K562 (cell line): ENCODE measurements at regions not wholly inside any gene's neighbourhood (a gene's known extent, or its start where the extent isn't known, plus 50 kb on each side); places are given as distances from the start of the nearest gene placed in this dataset.
A peak's percentile ranks its signal among the peaks of the same experiment; 100 is the strongest.

Experiments used
- ARID1B ChIP-seq: fragments of 450-650 bp; IDR thresholded peaks from 2 replicates; pipeline ENCODE4 v1.6.1; 2016; ENCODE audit warnings: antibody characterized with exemption, mild to moderate bottlenecking, inconsistent platforms
- BHLHE40 ChIP-seq: IDR thresholded peaks from 2 replicates; pipeline ENCODE4 v1.6.1; 2011; ENCODE audit warnings: low read length, improper control_type of control experiment
- C11orf30 ChIP-seq: fragments of 450-650 bp; IDR thresholded peaks from 2 replicates; pipeline ENCODE4 v1.6.1; 2016; ENCODE audit warnings: low read depth, mild to moderate bottlenecking
- EP300 ChIP-seq: IDR thresholded peaks from 2 replicates; pipeline ENCODE4 v1.6.1; 2012; ENCODE audit warnings: low read length, improper control_type of control experiment
- FOSL1 ChIP-seq: fragments of 200-800 bp; sonication (Bioruptor generic); conservative IDR thresholded peaks from 2 replicates; pipeline ENCODE4 v1.6.1; 2016; ENCODE audit warnings: missing genetic modification characterization, missing compliant biosample characterization
- FOXA3 ChIP-seq, 2 experiments: fragments of 450-650 bp in 1 of 2; sonication (generic) in 1 of 2; formaldehyde crosslinking; IDR thresholded peaks in 1 of 2; conservative IDR thresholded peaks in 1 of 2; 2 replicates each; pipeline versions ENCODE4 v1.4.0 to v1.8.0; 2020 to 2022; ENCODE audit warnings: mild to moderate bottlenecking in 2 of 2, missing genetic modification reagents in 1 of 2
- FOXP1 ChIP-seq: sonication (generic); formaldehyde crosslinking; IDR thresholded peaks from 2 replicates; pipeline ENCODE4 v1.8.0; 2022; ENCODE audit warnings: mild to moderate bottlenecking, missing genetic modification reagents
- JUNB ChIP-seq: fragments of 450-650 bp; formaldehyde crosslinking; conservative IDR thresholded peaks from 2 replicates; pipeline ENCODE4 v1.4.0; 2020; ENCODE audit warnings: mild to moderate bottlenecking
- KLF13 ChIP-seq: fragments of 450-650 bp; IDR thresholded peaks from 2 replicates; pipeline ENCODE4 v1.6.1; 2016; ENCODE audit warnings: missing genetic modification characterization, low read depth, mild to moderate bottlenecking, missing compliant biosample characterization, moderate library complexity, borderline replicate concordance
- LEF1 ChIP-seq: fragments of 450-650 bp; IDR thresholded peaks from 2 replicates; pipeline ENCODE4 v1.6.1; 2016; ENCODE audit warnings: mild to moderate bottlenecking
- MAZ ChIP-seq, 2 experiments: fragments of 450-650 bp in 1 of 2; sonication (generic) in 1 of 2; formaldehyde crosslinking; IDR thresholded peaks in 1 of 2; conservative IDR thresholded peaks in 1 of 2; 2 replicates each; pipeline versions ENCODE4 v1.4.0 to v1.5.0; 2020; ENCODE audit warnings: mild to moderate bottlenecking in 1 of 2, missing genetic modification reagents in 1 of 2
- RAD51 ChIP-seq: fragments of 450-650 bp; IDR thresholded peaks from 2 replicates; pipeline ENCODE4 v1.7.1; 2016; ENCODE audit warnings: low read depth, mild to moderate bottlenecking, borderline replicate concordance
- RBM17 ChIP-seq: fragments of 200-400 bp; formaldehyde crosslinking; IDR thresholded peaks from 2 replicates; pipeline ENCODE4 v1.6.1; 2017; ENCODE audit warnings: low read depth, mild to moderate bottlenecking, low read length, borderline replicate concordance
- RFX1 ChIP-seq: fragments of 450-650 bp; IDR thresholded peaks from 2 replicates; pipeline ENCODE4 v1.6.1; 2016; ENCODE audit warnings: mild to moderate bottlenecking, moderate library complexity
- SMARCE1 ChIP-seq: fragments of 450-650 bp; IDR thresholded peaks from 2 replicates; pipeline ENCODE4 v1.7.1; 2016; ENCODE audit warnings: mild to moderate bottlenecking
- SOX6 ChIP-seq: fragments of 450-650 bp; IDR thresholded peaks from 2 replicates; pipeline ENCODE4 v1.6.1; 2014; ENCODE audit warnings: mild to moderate bottlenecking
- SRF ChIP-seq, 2 experiments: fragments of 250-450, 450-650 bp in 1 of 2; sonication (Bioruptor Pico) in 1 of 2; sonication (generic) in 1 of 2; formaldehyde crosslinking; IDR thresholded peaks; 2 replicates each; pipeline versions ENCODE4 v1.5.0 to v1.5.1; 2020 to 2022; ENCODE audit warnings: mild to moderate bottlenecking in 1 of 2, missing genetic modification reagents in 1 of 2
- TAF9B ChIP-seq: fragments of 450-650 bp; IDR thresholded peaks from 2 replicates; pipeline ENCODE4 v1.6.1; 2018; ENCODE audit warnings: mild to moderate bottlenecking; ENCODE audit not compliant: partially characterized antibody
- TCF7 ChIP-seq: sonication (generic); IDR thresholded peaks from 2 replicates; pipeline ENCODE4 v1.6.1; 2016; ENCODE audit warnings: antibody characterized with exemption, borderline replicate concordance
- TF ChIP-seq, protein P1 (sequence below): IDR thresholded peaks from 2 replicates; pipeline ENCODE4 v1.6.1; 2012; ENCODE audit warnings: low read depth, low read length, improper control_type of control experiment, borderline replicate concordance
- TF ChIP-seq, protein P2 (sequence below): fragments of 200-800 bp; sonication (Bioruptor generic); IDR thresholded peaks from 2 replicates; pipeline ENCODE4 v1.6.1; 2017; ENCODE audit warnings: missing genetic modification characterization, missing compliant biosample characterization
- TF ChIP-seq, protein P3 (sequence below): fragments of 250-450 bp; sonication (Bioruptor Pico); IDR thresholded peaks from 2 replicates; pipeline ENCODE4 v1.8.0; 2022; ENCODE audit warnings: inconsistent platforms, mild to moderate bottlenecking, moderate library complexity, borderline replicate concordance

DNA sequence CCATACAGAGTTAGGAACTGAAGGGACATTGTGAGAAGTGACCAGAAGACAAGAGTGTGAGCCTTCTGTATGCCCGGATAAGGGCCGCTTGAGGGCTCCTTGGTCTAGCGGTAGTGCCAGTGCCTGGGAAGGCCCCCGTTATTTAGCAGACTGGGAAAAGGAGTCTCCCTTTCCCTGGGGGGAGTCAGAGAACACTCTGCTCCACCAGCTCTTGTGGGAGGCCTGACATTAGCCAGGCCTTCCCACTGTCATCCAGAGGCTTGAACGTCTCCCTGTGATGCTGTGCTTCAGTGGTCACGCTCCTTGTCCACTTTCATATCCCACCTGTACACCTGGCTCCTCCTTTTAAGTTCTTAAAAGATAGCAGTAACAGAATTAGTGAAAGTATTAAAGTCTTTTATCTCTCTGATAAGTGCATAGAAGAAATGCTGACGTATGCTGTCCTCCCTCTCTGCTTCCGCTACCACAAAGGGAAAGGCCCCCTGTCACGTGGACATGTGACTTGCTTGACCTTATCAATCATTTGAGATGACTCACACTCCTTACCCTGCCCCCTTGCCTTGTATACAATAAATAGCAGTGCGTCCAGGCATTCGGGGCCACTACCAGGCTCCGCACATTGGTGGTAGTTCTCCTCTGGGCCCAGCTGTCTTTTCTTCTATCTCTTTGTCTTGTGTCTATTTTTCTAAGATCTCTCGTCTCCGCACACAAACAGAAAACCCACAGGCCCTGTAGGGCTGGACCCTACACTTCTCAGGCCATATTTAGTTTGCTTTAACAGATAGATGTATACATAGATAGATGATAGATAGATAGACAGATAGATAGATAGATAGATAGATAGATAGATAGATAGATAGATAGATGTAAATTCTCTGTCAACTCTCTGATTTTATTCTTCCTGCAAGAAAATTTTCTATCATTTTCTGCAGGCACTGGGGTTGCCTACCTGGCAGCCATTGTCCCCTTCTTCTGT lies 131.5 kb upstream of the JCAD start (continued):
- TF ChIP-seq BHLHE40 (peak; percentile 91), JUNB (CRISPR knock-in tag) (peak; percentile 85), RFX1 (no peak), SRF (CRISPR knock-in tag; IDR thresholded peaks at IDR 0.05) (peak in 1 of 2 experiments; percentile 82; a peak in 2 of 4 replicates), SMARCE1 (peak; percentile 76; the same call in 1 of the 2 replicates), TAF9B (peak; percentile 65), SOX6 (peak; percentile 87), FOXP1 (0 out of 2 replicates have a peak, but pooled peaks have one; percentile 32), EP300 (peak; percentile 58), RAD51 (peak; percentile 89), TCF7 (0 out of 2 replicates have a peak, but pooled peaks have one; percentile 37), FOXA3 (CRISPR knock-in tag; conservative IDR thresholded peaks at IDR 0.05 in 1 of 2, IDR thresholded peaks at IDR 0.05 in 1 of 2) (peak in 1 of 2 experiments; percentile 63; a peak in 1 of 4 replicates), LEF1 (peak; percentile 81), ARID1B (peak; percentile 77), MAZ (CRISPR knock-in tag; conservative IDR thresholded peaks at IDR 0.05 in 1 of 2, IDR thresholded peaks at IDR 0.05 in 1 of 2) (peak in 1 of 2 experiments; percentile 54; a peak in 3 of 4 replicates), C11orf30 (peak; percentile 96), FOSL1 (tag) (peak; percentile 95), KLF13 (tag) (no peak), RBM17 (no peak)
- TF ChIP-seq, protein P1, sequence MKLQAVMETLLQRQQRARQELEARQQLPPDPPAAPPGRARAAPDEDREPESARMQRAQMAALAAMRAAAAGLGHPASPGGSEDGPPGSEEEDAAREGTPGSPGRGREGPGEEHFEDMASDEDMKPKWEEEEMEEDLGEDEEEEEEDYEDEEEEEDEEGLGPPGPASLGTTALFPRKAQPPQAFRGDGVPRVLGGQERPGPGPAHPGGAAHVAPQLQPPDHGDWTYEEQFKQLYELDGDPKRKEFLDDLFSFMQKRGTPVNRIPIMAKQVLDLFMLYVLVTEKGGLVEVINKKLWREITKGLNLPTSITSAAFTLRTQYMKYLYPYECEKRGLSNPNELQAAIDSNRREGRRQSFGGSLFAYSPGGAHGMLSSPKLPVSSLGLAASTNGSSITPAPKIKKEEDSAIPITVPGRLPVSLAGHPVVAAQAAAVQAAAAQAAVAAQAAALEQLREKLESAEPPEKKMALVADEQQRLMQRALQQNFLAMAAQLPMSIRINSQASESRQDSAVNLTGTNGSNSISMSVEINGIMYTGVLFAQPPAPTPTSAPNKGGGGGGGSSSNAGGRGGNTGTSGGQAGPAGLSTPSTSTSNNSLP, result 0 out of 2 replicates have a peak, but pooled peaks have one; percentile 41
- TF ChIP-seq, protein P2, sequence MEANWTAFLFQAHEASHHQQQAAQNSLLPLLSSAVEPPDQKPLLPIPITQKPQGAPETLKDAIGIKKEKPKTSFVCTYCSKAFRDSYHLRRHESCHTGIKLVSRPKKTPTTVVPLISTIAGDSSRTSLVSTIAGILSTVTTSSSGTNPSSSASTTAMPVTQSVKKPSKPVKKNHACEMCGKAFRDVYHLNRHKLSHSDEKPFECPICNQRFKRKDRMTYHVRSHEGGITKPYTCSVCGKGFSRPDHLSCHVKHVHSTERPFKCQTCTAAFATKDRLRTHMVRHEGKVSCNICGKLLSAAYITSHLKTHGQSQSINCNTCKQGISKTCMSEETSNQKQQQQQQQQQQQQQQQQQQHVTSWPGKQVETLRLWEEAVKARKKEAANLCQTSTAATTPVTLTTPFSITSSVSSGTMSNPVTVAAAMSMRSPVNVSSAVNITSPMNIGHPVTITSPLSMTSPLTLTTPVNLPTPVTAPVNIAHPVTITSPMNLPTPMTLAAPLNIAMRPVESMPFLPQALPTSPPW (CRISPR knock-in tag), result peak; percentile 63
- TF ChIP-seq, protein P3, sequence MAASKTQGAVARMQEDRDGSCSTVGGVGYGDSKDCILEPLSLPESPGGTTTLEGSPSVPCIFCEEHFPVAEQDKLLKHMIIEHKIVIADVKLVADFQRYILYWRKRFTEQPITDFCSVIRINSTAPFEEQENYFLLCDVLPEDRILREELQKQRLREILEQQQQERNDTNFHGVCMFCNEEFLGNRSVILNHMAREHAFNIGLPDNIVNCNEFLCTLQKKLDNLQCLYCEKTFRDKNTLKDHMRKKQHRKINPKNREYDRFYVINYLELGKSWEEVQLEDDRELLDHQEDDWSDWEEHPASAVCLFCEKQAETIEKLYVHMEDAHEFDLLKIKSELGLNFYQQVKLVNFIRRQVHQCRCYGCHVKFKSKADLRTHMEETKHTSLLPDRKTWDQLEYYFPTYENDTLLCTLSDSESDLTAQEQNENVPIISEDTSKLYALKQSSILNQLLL, result no peak
